ENCODE measurements at regions not wholly inside any gene's neighbourhood (a gene's known extent, or its start where the extent isn't known, plus 50 kb on each side); places are given as distances from the start of the nearest gene placed in this dataset.

GRCh38 chr9:126556560-126557250, 57.0 kb upstream of the LMX1B start:
- FAIRE-seq = no peak
- TF ChIP-seq TAF1 (IDR thresholded peaks at IDR 0.05; ENCODE audit: borderline replicate concordance, low read depth, low read length) (no peak), POLR2AphosphoS5 (IDR thresholded peaks at IDR 0.05; ENCODE audit: low read depth, low read length) (no peak), POLR2A (IDR thresholded peaks at IDR 0.05; ENCODE audit: low read depth, low read length) (no peak)

DNA sequence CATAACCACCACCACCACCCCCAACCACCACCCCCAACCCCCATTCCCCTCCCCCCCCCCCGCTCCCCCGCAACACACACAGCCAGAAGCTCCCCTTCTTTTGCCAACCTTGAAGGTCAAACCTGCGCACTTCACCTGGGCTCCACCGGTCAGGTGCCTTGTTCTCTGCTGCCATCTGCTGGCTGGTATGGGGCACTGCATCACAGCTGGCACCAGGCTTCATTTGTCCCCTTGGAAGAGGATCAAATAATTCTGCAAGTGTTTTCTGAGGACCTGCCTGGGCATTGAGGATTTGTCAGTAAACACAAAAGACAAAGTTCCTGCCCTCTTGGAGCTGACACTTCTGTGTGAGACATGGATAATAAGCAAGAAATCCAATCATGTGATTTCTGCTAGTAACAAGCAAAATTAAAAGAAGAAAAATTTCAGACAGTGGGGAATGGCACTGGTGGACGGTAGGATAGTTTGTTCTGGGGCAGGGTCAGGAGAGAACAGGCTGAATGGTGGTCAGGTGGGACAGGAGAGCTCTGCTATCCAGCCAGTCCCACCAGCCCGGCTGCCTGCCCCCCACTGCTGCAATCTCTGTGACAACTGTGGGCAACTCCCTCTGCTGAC, 55.6 kb upstream of the LMX1B start:
- DNase-seq (ENCODE audit: insufficient read length) (peak; percentile 72), FAIRE-seq (peak; percentile 72)
- no peak for TF ChIP-seq POLR2AphosphoS5 (IDR thresholded peaks at IDR 0.05; ENCODE audit: low read depth, low read length)
- TF ChIP-seq TAF1 (IDR thresholded peaks at IDR 0.05; ENCODE audit: borderline replicate concordance, low read depth, low read length) = no peak
- no peak for TF ChIP-seq POLR2A (IDR thresholded peaks at IDR 0.05; ENCODE audit: low read depth, low read length)

More at GRCh38 chr9:126556560-126557250, 57.0 kb upstream of the LMX1B start:
- DNase-seq (ENCODE audit: insufficient read length) = no peak

DNA sequence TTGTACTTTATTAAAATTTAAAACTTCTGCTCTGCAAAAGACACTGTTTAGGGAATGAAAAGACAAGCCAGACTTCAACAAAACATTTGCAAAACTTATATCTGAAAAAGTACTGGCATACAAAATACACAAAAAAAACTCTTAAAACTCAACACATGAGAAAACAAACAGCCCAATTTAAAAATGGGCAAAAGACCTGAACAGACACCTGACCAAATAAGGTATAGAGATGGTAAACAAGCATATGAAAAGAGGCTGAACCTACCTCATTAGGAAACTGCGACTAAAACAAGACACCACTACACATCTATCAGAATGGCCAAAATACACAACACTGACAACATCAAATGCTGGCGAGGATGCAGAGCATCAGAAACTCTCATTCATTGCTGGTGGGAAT, 54.4 kb upstream of the LMX1B start:
- FAIRE-seq (no peak), DNase-seq (ENCODE audit: insufficient read length) (no peak)
- TF ChIP-seq POLR2A (IDR thresholded peaks at IDR 0.05; ENCODE audit: low read depth, low read length) (no peak), POLR2AphosphoS5 (IDR thresholded peaks at IDR 0.05; ENCODE audit: low read depth, low read length) (no peak), TAF1 (IDR thresholded peaks at IDR 0.05; ENCODE audit: borderline replicate concordance, low read depth, low read length) (no peak)

GRCh38 chr9:126561582-126561981, 52.1 kb upstream of the LMX1B start:
- no peak for TF ChIP-seq POLR2AphosphoS5 (IDR thresholded peaks at IDR 0.05; ENCODE audit: low read depth, low read length)
- TF ChIP-seq POLR2A (IDR thresholded peaks at IDR 0.05; ENCODE audit: low read depth, low read length) = no peak
- TF ChIP-seq TAF1 (IDR thresholded peaks at IDR 0.05; ENCODE audit: borderline replicate concordance, low read depth, low read length) = no peak
- DNase-seq (ENCODE audit: insufficient read length) (no peak), FAIRE-seq (no peak)

GRCh38 chr9:126563556-126563955, 50.2 kb upstream of the LMX1B start:
- DNase-seq (ENCODE audit: insufficient read length) = no peak
- TF ChIP-seq TAF1 (IDR thresholded peaks at IDR 0.05; ENCODE audit: borderline replicate concordance, low read depth, low read length) = no peak
- TF ChIP-seq POLR2A (IDR thresholded peaks at IDR 0.05; ENCODE audit: low read depth, low read length) = no peak
- TF ChIP-seq POLR2AphosphoS5 (IDR thresholded peaks at IDR 0.05; ENCODE audit: low read depth, low read length) = no peak
- FAIRE-seq = no peak

Measured in GM12892 (cell line).